Karpas-422 (cell line): ENCODE measurements at regions not wholly inside any gene's neighbourhood (a gene's known extent, or its start where the extent isn't known, plus 50 kb on each side); places are given as distances from the start of the nearest gene placed in this dataset.

Experiments
- DNase-seq: peaks from one replicate; pipeline ENCODE4 v3.0.0-alpha.2; 2015
- H2AFZ ChIP-seq: fragments of 200-600 bp; sonication (generic); 2 replicates; pipeline ENCODE4 v1.6.1; 2014; ENCODE audit warnings: antibody characterized with exemption, low read length, mixed read lengths
- H3K27ac ChIP-seq: fragments of 200-600 bp; sonication (generic); 2 replicates; pipeline ENCODE4 v1.5.1; 2014; ENCODE audit warnings: mild to moderate bottlenecking, low read length, moderate library complexity
- H3K27me3 ChIP-seq: fragments of 200-600 bp; sonication (generic); 2 replicates; pipeline ENCODE4 v1.6.1; 2014; ENCODE audit warnings: low read length, mixed read lengths
- H3K36me3 ChIP-seq: fragments of 200-600 bp; sonication (generic); 2 replicates; pipeline ENCODE4 v1.6.1; 2014; ENCODE audit warnings: low read length, mixed read lengths; ENCODE audit not compliant: insufficient read depth
- H3K4me1 ChIP-seq: fragments of 200-600 bp; sonication (generic); 2 replicates; pipeline ENCODE4 v1.6.1; 2014; ENCODE audit warnings: mild to moderate bottlenecking, low read length, mixed read lengths
- H3K4me2 ChIP-seq: fragments of 200-600 bp; sonication (generic); 2 replicates; pipeline ENCODE4 v1.6.1; 2014; ENCODE audit warnings: low read length, low read depth, mild to moderate bottlenecking; ENCODE audit not compliant: poor library complexity, severe bottlenecking
- H3K4me3 ChIP-seq: fragments of 200-600 bp; sonication (generic); 2 replicates; pipeline ENCODE4 v1.5.1; 2014; ENCODE audit warnings: mild to moderate bottlenecking, antibody characterized with exemption, low read length, mixed read lengths
- H3K79me2 ChIP-seq: fragments of 200-600 bp; sonication (generic); 2 replicates; pipeline ENCODE4 v1.6.1; 2014; ENCODE audit warnings: mild to moderate bottlenecking, low read length, mixed read lengths
- H3K9ac ChIP-seq: fragments of 200-600 bp; sonication (generic); 2 replicates; pipeline ENCODE4 v1.6.0; 2014; ENCODE audit warnings: low read length
- H3K9me2 ChIP-seq: fragments of 200-600 bp; sonication (generic), shearing (Covaris generic); replicated peaks from 2 replicates; pipeline ENCODE4 v1.6.0; 2014; ENCODE audit warnings: mild to moderate bottlenecking, low read length, moderate library complexity; ENCODE audit not compliant: insufficient read depth
- H3K9me3 ChIP-seq: fragments of 300-700, 200-600 bp; sonication (generic); 2 replicates; pipeline ENCODE4 v1.6.1; 2014; ENCODE audit warnings: low read length, mixed read lengths
- H4K20me1 ChIP-seq: fragments of 200-600 bp; sonication (generic); 2 replicates; pipeline ENCODE4 v1.6.1; 2014; ENCODE audit warnings: mild to moderate bottlenecking, antibody characterized with exemption, low read length, low read depth; ENCODE audit not compliant: insufficient read depth

DNA sequence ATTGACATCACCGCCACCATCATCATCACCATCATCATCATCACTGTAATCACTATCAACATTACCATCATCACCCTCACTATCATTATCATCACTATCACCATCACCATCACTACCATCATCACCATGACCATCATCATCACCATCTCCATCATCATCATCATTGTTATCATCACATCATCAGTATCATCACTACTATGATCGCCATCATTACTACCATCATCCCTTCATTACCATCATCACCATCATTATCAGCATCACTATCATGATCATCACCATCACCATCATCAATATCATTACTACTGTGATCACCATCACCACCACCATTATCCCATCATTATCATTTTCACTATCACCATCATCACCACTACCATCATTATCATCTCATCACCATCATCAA, 368.3 kb downstream of the SEC14L1 start:
- Histone ChIP-seq H3K79me2 (no peaks in the 10 kb centered on the region), H3K9me3 (peaks cover 6% of the 10 kb centered on the region; the same call in 1 of the 2 replicates), H2AFZ (no peak overlapping the region), H4K20me1 (no peaks in the 10 kb centered on the region), H3K9ac (no peak overlapping the region), H3K4me1 (no peaks in the 10 kb centered on the region), H3K27me3 (no peaks in the 10 kb centered on the region), H3K36me3 (peaks cover 5% of the 10 kb centered on the region; the same call in 1 of the 2 replicates), H3K9me2 (no peaks in the 10 kb centered on the region), H3K27ac (no peak overlapping the region), H3K4me3 (no peak overlapping the region), H3K4me2 (no peak overlapping the region)
- DNase-seq = no peak

DNA sequence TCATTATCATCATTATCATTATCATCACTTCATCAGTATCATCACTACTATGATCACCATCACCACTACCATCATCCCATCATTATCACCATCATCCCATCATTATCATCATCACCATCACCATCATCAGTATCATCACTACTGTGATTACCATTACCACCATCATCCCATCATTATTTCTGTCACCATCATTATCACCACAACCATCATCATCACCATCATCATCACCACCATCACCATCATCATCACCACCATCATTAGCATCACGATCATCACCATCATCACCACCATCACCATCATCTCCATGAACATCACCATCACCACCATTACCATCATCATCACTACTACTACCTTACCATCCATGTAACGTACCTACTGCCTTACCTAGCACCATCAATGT, 368.8 kb downstream of the SEC14L1 start:
- Histone ChIP-seq H3K27me3 (no peaks in the 10 kb centered on the region), H3K9ac (no peak overlapping the region), H3K4me3 (no peak overlapping the region), H2AFZ (no peak overlapping the region), H3K4me2 (no peak overlapping the region), H3K79me2 (no peaks in the 10 kb centered on the region), H3K9me3 (peaks cover 6% of the 10 kb centered on the region; the same call in 1 of the 2 replicates), H3K27ac (no peak overlapping the region), H3K9me2 (no peaks in the 10 kb centered on the region), H3K4me1 (no peaks in the 10 kb centered on the region), H4K20me1 (no peaks in the 10 kb centered on the region), H3K36me3 (peaks cover 5% of the 10 kb centered on the region; the same call in 1 of the 2 replicates)
- DNase-seq = no peak

DNA sequence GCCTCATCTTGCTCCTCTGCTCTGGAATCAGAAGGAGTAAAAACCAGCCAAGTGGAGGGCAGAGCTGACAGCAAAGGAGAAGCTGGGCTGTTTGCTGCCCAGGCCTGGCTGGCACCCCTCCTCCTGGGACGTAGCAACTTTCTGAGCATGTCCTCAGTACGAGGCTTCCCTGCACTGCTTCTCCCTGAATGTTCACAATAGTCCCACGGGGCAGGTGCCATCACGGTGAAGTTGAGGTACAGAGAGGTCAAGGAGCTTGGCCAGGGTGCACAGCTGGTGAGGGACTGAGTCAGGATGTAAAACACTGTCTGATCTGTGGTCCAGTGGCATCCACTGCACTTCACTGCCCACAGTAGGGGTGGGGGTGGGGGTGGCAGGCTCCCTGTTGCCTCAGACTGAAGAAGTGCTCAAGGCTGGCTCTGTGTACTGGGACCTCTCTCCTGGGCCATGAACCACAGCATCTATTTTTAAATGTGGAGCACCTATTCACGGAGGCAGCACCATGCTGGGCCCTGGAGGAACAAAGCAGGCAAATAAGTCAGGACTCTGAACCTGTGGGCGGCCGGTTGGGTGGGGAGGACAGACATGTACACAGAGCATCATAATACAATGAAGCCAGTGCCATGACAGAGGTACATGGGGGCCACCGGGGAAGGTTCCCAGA, 369.5 kb downstream of the SEC14L1 start:
- peaks cover 5% of the 10 kb centered on the region; the same call in 1 of the 2 replicates for H3K36me3 ChIP-seq
- H3K4me2 ChIP-seq = no peak overlapping the region
- no peaks in the 10 kb centered on the region for H4K20me1 ChIP-seq
- H3K9me3 ChIP-seq = peaks cover 6% of the 10 kb centered on the region; the same call in 1 of the 2 replicates
- no peak overlapping the region for H3K9ac ChIP-seq
- H3K27me3 ChIP-seq = no peaks in the 10 kb centered on the region
- H2AFZ ChIP-seq = no peak overlapping the region
- H3K4me1 ChIP-seq = no peaks in the 10 kb centered on the region
- H3K9me2 ChIP-seq = no peaks in the 10 kb centered on the region
- H3K4me3 ChIP-seq = no peak overlapping the region
- DNase-seq = no peak
- H3K79me2 ChIP-seq = no peaks in the 10 kb centered on the region
- H3K27ac ChIP-seq = no peak overlapping the region

DNA sequence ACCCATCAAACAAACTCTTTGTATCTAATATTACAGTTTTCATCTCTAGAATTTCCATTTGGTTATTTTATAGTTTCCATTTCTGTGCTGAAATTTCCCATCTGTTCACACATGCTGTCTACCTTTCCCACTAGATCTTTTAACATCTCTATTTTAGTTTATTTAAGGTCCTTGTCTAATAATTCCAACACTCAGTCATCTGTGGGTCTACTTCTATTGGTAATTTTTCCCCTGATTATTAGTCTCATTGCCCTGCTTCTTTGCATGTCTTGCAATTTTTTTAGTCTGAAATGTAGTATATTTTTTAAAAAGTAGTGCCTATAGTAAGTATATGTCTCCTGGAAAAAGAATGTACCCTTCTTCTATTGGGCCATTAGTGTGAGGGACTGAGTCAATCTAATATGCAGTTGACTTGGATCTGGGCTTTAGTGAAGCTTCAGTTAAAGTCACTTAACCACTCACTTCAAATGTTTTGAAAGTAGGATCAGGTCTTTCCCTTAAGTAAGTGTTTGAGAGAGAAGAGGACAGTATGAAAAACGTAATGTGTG, 370.8 kb downstream of the SEC14L1 start:
- H3K4me3 ChIP-seq = no peak overlapping the region
- peaks cover 5% of the 10 kb centered on the region; the same call in 1 of the 2 replicates for H3K36me3 ChIP-seq
- H3K79me2 ChIP-seq = no peaks in the 10 kb centered on the region
- no peaks in the 10 kb centered on the region for H4K20me1 ChIP-seq
- no peaks in the 10 kb centered on the region for H3K4me1 ChIP-seq
- no peaks in the 10 kb centered on the region for H3K9me2 ChIP-seq
- H3K27me3 ChIP-seq = no peaks in the 10 kb centered on the region
- no peak overlapping the region for H3K27ac ChIP-seq
- peaks cover 6% of the 10 kb centered on the region; the same call in 1 of the 2 replicates for H3K9me3 ChIP-seq
- H3K9ac ChIP-seq = no peak overlapping the region
- H2AFZ ChIP-seq = no peak overlapping the region
- no peak overlapping the region for H3K4me2 ChIP-seq
- no peak for DNase-seq

DNA sequence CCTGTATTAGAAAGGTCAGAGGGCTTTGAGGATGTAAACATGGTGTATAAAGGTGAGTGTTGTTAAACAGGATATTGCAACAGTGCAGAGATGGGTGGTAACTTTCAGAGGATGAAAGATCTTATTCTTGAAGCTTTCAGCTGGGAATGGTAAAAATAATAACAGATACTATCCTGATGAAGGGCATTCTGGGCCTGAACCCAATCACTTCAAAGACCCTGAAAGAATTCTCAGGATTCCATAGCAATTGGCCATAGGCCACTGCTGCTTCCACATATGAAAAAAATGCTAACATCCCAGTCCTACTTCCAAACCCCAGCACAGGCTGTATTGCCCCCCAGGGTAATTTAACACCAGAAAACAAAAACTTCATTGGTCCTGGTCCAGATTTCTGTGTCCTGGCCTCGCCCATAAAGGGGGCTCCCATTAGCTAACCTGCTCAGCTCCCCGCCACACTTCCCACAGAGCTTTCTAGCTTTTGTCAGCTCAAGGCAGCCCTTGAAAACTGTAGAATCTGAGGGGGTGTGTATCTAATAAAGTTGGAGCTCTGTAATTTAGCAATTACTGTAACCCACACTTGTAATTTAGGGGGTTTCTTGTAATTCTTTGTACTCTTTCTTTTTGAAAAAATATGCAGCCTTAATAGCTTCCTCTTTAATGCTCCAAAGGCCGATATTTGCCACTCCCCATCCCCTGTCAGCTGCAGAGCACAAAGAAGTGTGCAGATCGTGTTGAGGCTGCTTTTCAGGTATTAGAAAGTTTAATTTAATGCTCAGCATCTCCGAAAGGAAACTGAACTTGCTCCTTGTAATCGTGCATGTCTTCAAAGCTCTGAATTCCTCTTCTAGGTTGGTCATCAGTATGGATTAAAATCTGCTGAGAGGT, 371.5 kb downstream of the SEC14L1 start:
- no peak overlapping the region for H2AFZ ChIP-seq
- no peaks in the 10 kb centered on the region for H3K27me3 ChIP-seq
- H4K20me1 ChIP-seq = no peaks in the 10 kb centered on the region
- no peak overlapping the region for H3K27ac ChIP-seq
- DNase-seq = no peak
- H3K4me1 ChIP-seq = no peaks in the 10 kb centered on the region
- H3K9ac ChIP-seq = no peak overlapping the region
- peaks cover 5% of the 10 kb centered on the region; the same call in 1 of the 2 replicates for H3K36me3 ChIP-seq
- H3K9me2 ChIP-seq = no peaks in the 10 kb centered on the region
- H3K9me3 ChIP-seq = peaks cover 6% of the 10 kb centered on the region; the same call in 1 of the 2 replicates
- H3K79me2 ChIP-seq = no peaks in the 10 kb centered on the region
- no peak overlapping the region for H3K4me3 ChIP-seq
- no peak overlapping the region for H3K4me2 ChIP-seq

DNA sequence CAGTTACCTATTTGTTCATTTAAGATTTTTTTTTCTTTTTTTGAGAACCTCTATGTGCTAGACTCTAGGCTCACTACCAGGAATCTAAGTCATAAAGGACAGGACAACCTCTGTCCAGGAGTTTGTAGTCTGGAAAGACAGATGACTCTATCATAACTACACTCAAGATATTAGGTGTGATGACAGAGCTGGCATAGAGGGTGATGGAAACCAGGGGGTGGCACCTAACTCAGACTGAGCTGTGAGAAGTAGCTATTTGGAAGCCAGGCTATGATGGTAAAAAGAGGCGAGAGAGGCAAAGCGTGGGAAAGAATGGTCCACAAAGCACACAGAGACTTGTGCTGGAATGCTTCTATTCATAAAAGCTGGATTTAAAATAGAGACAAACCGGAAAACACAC, 372.3 kb downstream of the SEC14L1 start:
- no peaks in the 10 kb centered on the region for H3K9me2 ChIP-seq
- no peaks in the 10 kb centered on the region for H3K4me1 ChIP-seq
- H3K36me3 ChIP-seq = peaks cover 5% of the 10 kb centered on the region; the same call in 1 of the 2 replicates
- H3K27me3 ChIP-seq = no peaks in the 10 kb centered on the region
- H3K9ac ChIP-seq = no peak overlapping the region
- H3K4me2 ChIP-seq = no peak overlapping the region
- no peaks in the 10 kb centered on the region for H4K20me1 ChIP-seq
- no peak overlapping the region for H2AFZ ChIP-seq
- H3K79me2 ChIP-seq = no peaks in the 10 kb centered on the region
- no peak overlapping the region for H3K4me3 ChIP-seq
- H3K9me3 ChIP-seq = peaks cover 6% of the 10 kb centered on the region; the same call in 1 of the 2 replicates
- no peak for DNase-seq
- H3K27ac ChIP-seq = no peak overlapping the region

DNA sequence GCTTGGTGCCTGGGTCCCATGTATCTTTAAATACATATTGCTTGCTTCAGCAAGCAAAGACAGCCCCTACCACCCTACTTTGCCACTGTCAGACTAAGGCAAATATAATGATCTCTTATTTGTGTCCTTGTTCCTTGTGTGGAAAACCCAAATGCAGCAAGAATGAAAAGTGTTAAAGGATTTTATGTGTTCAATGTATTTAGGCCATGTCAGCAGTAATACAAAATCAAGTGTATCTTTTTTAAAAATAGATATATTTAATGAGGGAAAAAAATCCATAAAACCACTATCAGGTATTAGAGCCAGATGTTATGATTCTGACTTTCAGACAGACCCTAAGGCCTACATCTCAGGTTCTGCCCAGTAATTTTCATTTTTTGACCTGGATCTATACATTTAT, 374.5 kb downstream of the SEC14L1 start:
- H3K27ac ChIP-seq = no peak overlapping the region
- no peak overlapping the region for H3K9ac ChIP-seq
- no peaks in the 10 kb centered on the region for H3K9me2 ChIP-seq
- no peak overlapping the region for H3K4me2 ChIP-seq
- no peak overlapping the region for H3K4me3 ChIP-seq
- H3K79me2 ChIP-seq = no peaks in the 10 kb centered on the region
- no peaks in the 10 kb centered on the region for H3K27me3 ChIP-seq
- DNase-seq = no peak
- peaks cover 3% of the 10 kb centered on the region; the same call in 1 of the 2 replicates for H3K9me3 ChIP-seq
- H2AFZ ChIP-seq = no peak overlapping the region
- no peaks in the 10 kb centered on the region for H4K20me1 ChIP-seq
- no peaks in the 10 kb centered on the region for H3K36me3 ChIP-seq
- no peaks in the 10 kb centered on the region for H3K4me1 ChIP-seq

DNA sequence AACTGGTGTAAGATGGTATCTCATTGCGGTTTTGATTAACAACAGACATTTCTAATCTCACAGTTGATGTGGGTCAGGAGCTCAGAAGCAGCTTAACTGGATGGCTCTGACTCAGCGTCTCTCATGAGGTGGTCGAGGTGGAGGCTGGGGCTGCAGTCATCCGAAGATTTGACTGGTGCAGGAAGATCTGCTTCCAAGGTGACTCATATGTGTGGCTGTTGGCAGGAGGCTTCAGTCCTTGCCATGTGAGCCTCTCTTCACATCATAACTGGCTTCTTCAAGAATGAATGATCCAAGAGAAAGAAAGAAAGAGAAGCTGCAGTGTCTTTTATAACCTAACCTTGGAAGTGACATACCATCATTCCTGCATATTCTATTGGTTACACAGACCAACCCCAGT, 376.1 kb downstream of the SEC14L1 start:
- Histone ChIP-seq H3K9me2 (no peaks in the 10 kb centered on the region), H3K9me3 (no peaks in the 10 kb centered on the region), H3K4me1 (no peaks in the 10 kb centered on the region), H3K4me2 (no peak overlapping the region), H2AFZ (no peak overlapping the region), H3K79me2 (no peaks in the 10 kb centered on the region), H3K9ac (no peak overlapping the region), H4K20me1 (no peaks in the 10 kb centered on the region), H3K27ac (no peak overlapping the region), H3K27me3 (no peaks in the 10 kb centered on the region), H3K4me3 (no peak overlapping the region), H3K36me3 (no peaks in the 10 kb centered on the region)
- DNase-seq = no peak
